Psoas muscle (tissue), 7 donors: ENCODE measurements at regions not wholly inside any gene's neighbourhood (a gene's known extent, or its start where the extent isn't known, plus 50 kb on each side); places are given as distances from the start of the nearest gene placed in this dataset.
"Not testable (repeated sequence)": the region's sequence is repeated elsewhere in the genome, so short reads cannot be mapped to it uniquely, and the experiment has no call there.

Experiments
- ATAC-seq, 4 donors: fragments of 200-7000 bp; cut with Tn5 transposase; one replicate each; pipeline ENCODE4 v1.9.1; 2020; ENCODE audit warnings: moderate library complexity in 3 of 4, mild to moderate bottlenecking in 2 of 4
- DNase-seq, 2 donors: peaks; one replicate each; pipeline ENCODE4 v3.0.0-alpha.2; 2020
- H3K27ac ChIP-seq: fragments of 200-600 bp; one replicate; pipeline ENCODE4 v1.8.0; 2022
- H3K27me3 ChIP-seq, 3 donors: fragments of 200-600 bp in 1 of 3; one replicate each; pipeline versions ENCODE4 v1.6.1 to v1.8.0; 2013 to 2022; ENCODE audit warnings: low read length in 2 of 3, mild to moderate bottlenecking in 2 of 3, moderate library complexity in 1 of 3; ENCODE audit not compliant: insufficient read depth in 3 of 3
- H3K36me3 ChIP-seq, 2 donors: fragments of 200-600 bp in 1 of 2; one replicate each; pipeline versions ENCODE4 v1.6.1 to v1.8.0; 2013 to 2022; ENCODE audit warnings: low read depth in 1 of 2, mild to moderate bottlenecking in 1 of 2, moderate library complexity in 1 of 2; ENCODE audit not compliant: insufficient read depth in 1 of 2
- H3K4me1 ChIP-seq: fragments of 200-600 bp; one replicate; pipeline ENCODE4 v1.8.0; 2022
- H3K4me3 ChIP-seq: fragments of 200-600 bp; one replicate; pipeline ENCODE4 v1.8.0; 2022; ENCODE audit warnings: mild to moderate bottlenecking
- H3K9me3 ChIP-seq: fragments of 200-600 bp; one replicate; pipeline ENCODE4 v1.8.0; 2022
- CTCF ChIP-seq: fragments of 200-600 bp; IDR thresholded peaks from one replicate; pipeline ENCODE4 v1.8.0; 2022; ENCODE audit warnings: antibody characterized with exemption
- WGBS, 3 donors: extraction: QIAGEN DNeasy Blood & Tissue Kit; methylation state at CpG; one replicate each; pipeline versions ENCODE4 v1.1.6 to v1.1.7; 2013; 5-methylcytosine and 5-hydroxymethylcytosine counted together
- intact Hi-C, 2 donors: fragments of 100-400 bp; cut with DNase I; formaldehyde crosslinking; loops; one replicate each; pipeline versions ENCODE4 v1.11.0 to v1.14.2; 2022
- donor health status: healthy with polysubstance abuse.
- donor health status: DM: no; HTN: no; CAD: no; lungs with moderate emphysema.
- donor health status: Bipolar disorder and iron deficiency.
- donor health status: healthy.
- donor health status: DM: yes; HTN: yes; CAD: no.
- donor health status: DM: no; HTN: no; CAD: no.
- donor health status: DM: yes; HTN: yes; CAD: no.

GRCh38 chr7:45268013-45268412, 110.4 kb downstream of the RAMP3 start:
- Histone ChIP-seq H3K27me3 (no peaks in the 10 kb centered on the region), H3K36me3 (no peaks in the 10 kb centered on the region), H3K27ac (no peak overlapping the region), H3K4me1 (no peaks in the 10 kb centered on the region), H3K9me3 (no peaks in the 10 kb centered on the region), H3K4me3 (no peak overlapping the region)
- no peak for TF ChIP-seq CTCF
- no peak for ATAC-seq
- 54 to 74% (median 66%) methylated on average over 3 of the region's 3 CpGs for WGBS, 3 donors
- DNase-seq, result no peak
- intact Hi-C loops, result no loop called here

GRCh38 chr7:45269192-45269591, 111.6 kb downstream of the RAMP3 start:
- Histone ChIP-seq H3K36me3 (no peaks in the 10 kb centered on the region), H3K9me3 (no peaks in the 10 kb centered on the region), H3K4me1 (no peaks in the 10 kb centered on the region), H3K27ac (no peak overlapping the region), H3K4me3 (no peak overlapping the region), H3K27me3 (no peaks in the 10 kb centered on the region)
- DNase-seq, result no peak
- TF ChIP-seq CTCF, result no peak
- 82 to 85% (median 82%) methylated on average over 2 of the region's 2 CpGs for WGBS, 3 donors
- no peak for ATAC-seq
- intact Hi-C loops, result no loop called here

GRCh38 chr7:45278763-45279398, 121.3 kb downstream of the RAMP3 start:
- no peak for TF ChIP-seq CTCF
- 44 to 53% (median 52%) methylated on average over 4 of the region's 4 CpGs for WGBS, 3 donors
- intact Hi-C loops, result no loop called here

GRCh38 chr7:45289611-45290010, 132.0 kb downstream of the RAMP3 start:
- ATAC-seq, H3K27ac ChIP-seq, DNase-seq, H3K9me3 ChIP-seq, H3K27me3 ChIP-seq, H3K4me1 ChIP-seq, H3K4me3 ChIP-seq, intact Hi-C loops, H3K36me3 ChIP-seq: not testable (repeated sequence)

More at GRCh38 chr7:45278763-45279398, 121.3 kb downstream of the RAMP3 start:
- Histone ChIP-seq H3K36me3 (no peaks in the 10 kb centered on the region), H3K27me3 (peaks cover 0 to 2% (median 0%) of the 10 kb centered on the region in 3 donors), H3K9me3 (no peaks in the 10 kb centered on the region), H3K4me3 (no peak overlapping the region), H3K27ac (no peak overlapping the region), H3K4me1 (no peaks in the 10 kb centered on the region)
- no peak for ATAC-seq
- DNase-seq, result no peak

- Histone ChIP-seq H3K27ac (no peak overlapping the region), H3K9me3 (no peaks in the 10 kb centered on the region), H3K36me3 (no peaks in the 10 kb centered on the region), H3K27me3 (no peaks in the 10 kb centered on the region), H3K4me1 (no peaks in the 10 kb centered on the region), H3K4me3 (no peak overlapping the region)
- WGBS, 3 donors, result 70 to 85% (median 70%) methylated on average over 3 of the region's 3 CpGs
- intact Hi-C loops, result no loop called here
- TF ChIP-seq CTCF, result no peak
- ATAC-seq (no peak), DNase-seq (no peak)
These were observed 133.3 kb downstream of the RAMP3 start for GRCh38 chr7:45290880-45291279.
